Liver (tissue), 8 donors: ENCODE measurements at regions not wholly inside any gene's neighbourhood (a gene's known extent, or its start where the extent isn't known, plus 50 kb on each side); places are given as distances from the start of the nearest gene placed in this dataset.

Experiments used
- DNase-seq: peaks from one replicate; pipeline ENCODE4 v3.0.0-alpha.2; 2017; ENCODE audit warnings: low spot score
- H3K27ac ChIP-seq, 2 donors: one replicate each; pipeline ENCODE4 v1.7.0; 2013; ENCODE audit warnings: inconsistent platforms in 2 of 2, low read length in 2 of 2, control low read depth in 1 of 2, low read depth in 1 of 2, mild to moderate bottlenecking in 1 of 2
- H3K27me3 ChIP-seq, 4 donors: one replicate each; pipeline versions ENCODE4 v1.6.1 to v1.7.0; 2013; ENCODE audit warnings: low read length in 3 of 4, inconsistent platforms in 1 of 4, mild to moderate bottlenecking in 1 of 4, moderate library complexity in 1 of 4; ENCODE audit not compliant: control insufficient read depth in 4 of 4, insufficient read depth in 4 of 4
- H3K36me3 ChIP-seq, 4 donors: one replicate each; pipeline versions ENCODE4 v1.6.1 to v1.7.0; 2013; ENCODE audit warnings: low read length in 3 of 4, mild to moderate bottlenecking in 3 of 4, low read depth in 1 of 4, moderate library complexity in 1 of 4; ENCODE audit not compliant: control insufficient read depth in 4 of 4, insufficient read depth in 3 of 4
- H3K4me1 ChIP-seq, 4 donors: one replicate each; pipeline versions ENCODE4 v1.6.1 to v1.7.0; 2013; ENCODE audit warnings: low read length in 3 of 4, mild to moderate bottlenecking in 3 of 4, moderate library complexity in 1 of 4; ENCODE audit not compliant: control insufficient read depth in 4 of 4, insufficient read depth in 4 of 4
- H3K4me3 ChIP-seq, 3 donors: one replicate each; pipeline versions ENCODE4 v1.6.1 to v1.7.0; 2013; ENCODE audit warnings: low read length in 3 of 3, control low read depth in 1 of 3, low read depth in 1 of 3, mild to moderate bottlenecking in 1 of 3
- H3K9ac ChIP-seq, 2 donors: one replicate each; pipeline ENCODE4 v1.7.0; 2013; ENCODE audit warnings: low read length in 2 of 2, mild to moderate bottlenecking in 2 of 2, moderate library complexity in 2 of 2, control low read depth in 1 of 2, low read depth in 1 of 2
- H3K9me3 ChIP-seq, 4 donors: one replicate each; pipeline versions ENCODE4 v1.6.1 to v1.7.0; 2013; ENCODE audit warnings: low read length in 3 of 4; ENCODE audit not compliant: control insufficient read depth in 4 of 4
- ATF3 ChIP-seq: IDR thresholded peaks from 2 replicates; pipeline ENCODE4 v1.6.1; 2016; ENCODE audit warnings: antibody characterized with exemption
- CTCF ChIP-seq: fragments of 150-350 bp; IDR thresholded peaks from 2 replicates; pipeline ENCODE4 v1.5.1; 2017; ENCODE audit warnings: improper control_type of control experiment, low read depth, low read length; ENCODE audit not compliant: missing input control
- EGR1 ChIP-seq, 2 donors: IDR thresholded peaks; 2 replicates each; pipeline ENCODE4 v1.6.1; 2016 to 2018; ENCODE audit warnings: antibody characterized with exemption in 2 of 2, low read depth in 2 of 2
- FOXA1 ChIP-seq: IDR thresholded peaks from 2 replicates; pipeline ENCODE4 v1.6.1; 2016; ENCODE audit warnings: antibody characterized with exemption
- FOXA2 ChIP-seq: IDR thresholded peaks from 2 replicates; pipeline ENCODE4 v1.6.1; 2016; ENCODE audit warnings: antibody characterized with exemption
- GABPA ChIP-seq, 2 donors: IDR thresholded peaks in 1 of 2; conservative IDR thresholded peaks in 1 of 2; 2 replicates each; pipeline ENCODE4 v1.6.1; 2016; ENCODE audit warnings: antibody characterized with exemption in 2 of 2, mild to moderate bottlenecking in 1 of 2, moderate library complexity in 1 of 2
- HNF4A ChIP-seq, 2 donors: conservative IDR thresholded peaks; 2 replicates each; pipeline ENCODE4 v1.6.1; 2016; ENCODE audit warnings: antibody characterized with exemption in 2 of 2, mild to moderate bottlenecking in 2 of 2
- HNF4G ChIP-seq: IDR thresholded peaks from 2 replicates; pipeline ENCODE4 v1.6.1; 2016; ENCODE audit warnings: antibody characterized with exemption
- JUND ChIP-seq, 2 donors: IDR thresholded peaks; 2 replicates each; pipeline ENCODE4 v1.6.1; 2016; ENCODE audit warnings: antibody characterized with exemption in 2 of 2
- MAX ChIP-seq: IDR thresholded peaks from 2 replicates; pipeline ENCODE4 v1.6.1; 2016; ENCODE audit warnings: antibody characterized with exemption
- NR2F2 ChIP-seq: IDR thresholded peaks from 2 replicates; pipeline ENCODE4 v1.6.1; 2016; ENCODE audit warnings: antibody characterized with exemption
- RAD21 ChIP-seq, 2 donors: IDR thresholded peaks; 2 replicates each; pipeline ENCODE4 v1.6.1; 2016; ENCODE audit warnings: antibody characterized with exemption in 2 of 2, mild to moderate bottlenecking in 2 of 2
- REST ChIP-seq: IDR thresholded peaks from 2 replicates; pipeline ENCODE4 v1.6.1; 2016; ENCODE audit warnings: antibody characterized with exemption, mild to moderate bottlenecking
- RXRA ChIP-seq, 2 donors: IDR thresholded peaks; 2 replicates each; pipeline ENCODE4 v1.6.1; 2017 to 2018; ENCODE audit warnings: antibody characterized with exemption in 2 of 2, mild to moderate bottlenecking in 1 of 2
- SP1 ChIP-seq: IDR thresholded peaks from 2 replicates; pipeline ENCODE4 v1.6.1; 2018; ENCODE audit warnings: antibody characterized with exemption, mild to moderate bottlenecking
- TAF1 ChIP-seq: conservative IDR thresholded peaks from 2 replicates; pipeline ENCODE4 v1.6.1; 2016; ENCODE audit warnings: antibody characterized with exemption, mild to moderate bottlenecking
- YY1 ChIP-seq: IDR thresholded peaks from 2 replicates; pipeline ENCODE4 v1.6.1; 2016; ENCODE audit warnings: antibody characterized with exemption, mild to moderate bottlenecking
- ZBTB33 ChIP-seq: IDR thresholded peaks from 2 replicates; pipeline ENCODE4 v1.6.1; 2016; ENCODE audit warnings: antibody characterized with exemption
- WGBS: extraction: QIAGEN DNeasy Blood & Tissue Kit; methylation state at CpG from one replicate; pipeline ENCODE4 v1.1.7; 2013; 5-methylcytosine and 5-hydroxymethylcytosine counted together
- donor health status: healthy.
- donor health status: healthy.
- donor health status: healthy.
- donor health status: healthy.
- donor health status: healthy.

GRCh38 chr13:28585561-28585960, 73.4 kb upstream of the POMP start:
- TF ChIP-seq RXRA (IDR thresholded peaks at IDR 0.05), result no peak
- TF ChIP-seq EGR1 (IDR thresholded peaks at IDR 0.05; ENCODE audit: low read depth in 2 of 2), result no peak
- no peak for TF ChIP-seq ATF3
- no peak for TF ChIP-seq RAD21 (IDR thresholded peaks at IDR 0.05)
- no peak for TF ChIP-seq NR2F2
- TF ChIP-seq HNF4A (conservative IDR thresholded peaks at IDR 0.05), result no peak
- no peak for TF ChIP-seq YY1
- no peak for TF ChIP-seq FOXA1
- TF ChIP-seq REST, result no peak
- TF ChIP-seq FOXA2, result no peak
- no peak for TF ChIP-seq MAX
- WGBS, result 34% methylated on average over 1 of the region's 1 CpG

GRCh38 chr13:28584873-28585381, 74.0 kb upstream of the POMP start:
- Histone ChIP-seq H3K9ac (no peak overlapping the region), H3K4me3 (no peak overlapping the region), H3K9me3 (no peaks in the 10 kb centered on the region), H3K27me3 (no peaks in the 10 kb centered on the region), H3K36me3 (no peaks in the 10 kb centered on the region), H3K4me1 (no peaks in the 10 kb centered on the region), H3K27ac (no peak overlapping the region)
- DNase-seq, result no peak
- TF ChIP-seq CTCF (no peak), HNF4A (conservative IDR thresholded peaks at IDR 0.05) (no peak), ATF3 (no peak), ZBTB33 (no peak), FOXA1 (no peak), FOXA2 (no peak), JUND (IDR thresholded peaks at IDR 0.05) (no peak), RXRA (IDR thresholded peaks at IDR 0.05) (no peak), EGR1 (IDR thresholded peaks at IDR 0.05; ENCODE audit: low read depth in 2 of 2) (no peak), NR2F2 (no peak), REST (no peak), GABPA (IDR thresholded peaks at IDR 0.05 in 1 of 2, conservative IDR thresholded peaks at IDR 0.05 in 1 of 2) (no peak), MAX (no peak), YY1 (no peak), SP1 (no peak), HNF4G (no peak), RAD21 (IDR thresholded peaks at IDR 0.05) (no peak), TAF1 (no peak)
- WGBS, result 49% methylated on average over 4 of the region's 4 CpGs

More at GRCh38 chr13:28585561-28585960, 73.4 kb upstream of the POMP start:
- no peak for DNase-seq
- H3K9me3 ChIP-seq, result no peaks in the 10 kb centered on the region
- H3K27ac ChIP-seq, result no peak overlapping the region
- H3K9ac ChIP-seq, result no peak overlapping the region
- H3K4me3 ChIP-seq, result no peak overlapping the region
- no peaks in the 10 kb centered on the region for H3K4me1 ChIP-seq
- no peaks in the 10 kb centered on the region for H3K36me3 ChIP-seq
- H3K27me3 ChIP-seq, result no peaks in the 10 kb centered on the region
